Activated CD4-positive, alpha-beta memory T cell treated with anti-CD3 and anti-CD28 coated beads, Interleukin-2, amount 10 ng/mL, durations not matched to agents 7 days and 5 days (primary cell): ENCODE measurements at regions not wholly inside any gene's neighbourhood (a gene's known extent, or its start where the extent isn't known, plus 50 kb on each side); places are given as distances from the start of the nearest gene placed in this dataset.

ENCODE experiments used
- CTCF ChIA-PET: fragments of 350-600 bp; sonication (Branson Sonifier 250); formaldehyde crosslinking; loops from one replicate; lab custom pipeline; 2021; ENCODE audit warnings: antibody characterized with exemption, inconsistent platforms; lab: Charles Lee
- POLR2A ChIA-PET: fragments of 350-600 bp; sonication (Branson Sonifier 250); formaldehyde crosslinking; loops from one replicate; lab custom pipeline; 2021; ENCODE audit warnings: antibody characterized with exemption; lab: Charles Lee
- DNase-seq: peaks from one replicate; pipeline ENCODE4 v3.0.0-alpha.2; 2020
- H3K27ac Mint-ChIP-seq: one replicate; pipeline ENCODE4 v1.8.0; 2021; ENCODE audit warnings: mild to moderate bottlenecking, mixed read lengths
- H3K27me3 Mint-ChIP-seq: one replicate; pipeline ENCODE4 v1.8.0; 2021; ENCODE audit warnings: mixed read lengths
- H3K36me3 Mint-ChIP-seq: one replicate; pipeline ENCODE4 v1.8.0; 2021; ENCODE audit warnings: low read depth, mixed read lengths
- H3K4me1 Mint-ChIP-seq: one replicate; pipeline ENCODE4 v1.8.0; 2021; ENCODE audit warnings: mixed read lengths
- H3K4me3 Mint-ChIP-seq: one replicate; pipeline ENCODE4 v1.8.0; 2021; ENCODE audit warnings: mild to moderate bottlenecking, mixed read lengths
- H3K9me3 Mint-ChIP-seq: one replicate; pipeline ENCODE4 v1.8.0; 2021; ENCODE audit warnings: mixed read lengths

- CTCF ChIA-PET = no interaction called here
- Mint-ChIP-seq H3K4me1 (no peaks in the 10 kb centered on the region), H3K9me3 (no peaks in the 10 kb centered on the region), H3K27me3 (no peaks in the 10 kb centered on the region), H3K4me3 (no peak overlapping the region), H3K36me3 (no peaks in the 10 kb centered on the region), H3K27ac (no peak overlapping the region)
- DNase-seq = no peak
- POLR2A ChIA-PET = no interaction called here
Measured at GRCh38 chr20:40467067-40467466, 222.0 kb downstream of the MAFB start.

GRCh38 chr20:40464731-40465208, 224.3 kb downstream of the MAFB start:
- no peaks in the 10 kb centered on the region for H3K4me1 Mint-ChIP-seq
- H3K36me3 Mint-ChIP-seq = no peaks in the 10 kb centered on the region
- no peak for DNase-seq
- H3K9me3 Mint-ChIP-seq = no peaks in the 10 kb centered on the region
- POLR2A ChIA-PET = no interaction called here
- no peak overlapping the region for H3K27ac Mint-ChIP-seq
- CTCF ChIA-PET = no interaction called here
- H3K4me3 Mint-ChIP-seq = no peak overlapping the region
- H3K27me3 Mint-ChIP-seq = peaks cover 2% of the 10 kb centered on the region

- peaks cover 2% of the 10 kb centered on the region for H3K27me3 Mint-ChIP-seq
- no peak for DNase-seq
- CTCF ChIA-PET = no interaction called here
- POLR2A ChIA-PET = no interaction called here
- H3K9me3 Mint-ChIP-seq = no peaks in the 10 kb centered on the region
- no peaks in the 10 kb centered on the region for H3K4me1 Mint-ChIP-seq
- no peaks in the 10 kb centered on the region for H3K36me3 Mint-ChIP-seq
- no peak overlapping the region for H3K4me3 Mint-ChIP-seq
- no peak overlapping the region for H3K27ac Mint-ChIP-seq
Measured at GRCh38 chr20:40463171-40463570, 225.9 kb downstream of the MAFB start.

- no peaks in the 10 kb centered on the region for H3K9me3 Mint-ChIP-seq
- DNase-seq = no peak
- ChIA-PET POLR2A (no interaction called here), CTCF (no interaction called here)
- H3K36me3 Mint-ChIP-seq = no peaks in the 10 kb centered on the region
- no peaks in the 10 kb centered on the region for H3K4me1 Mint-ChIP-seq
- H3K27me3 Mint-ChIP-seq = peaks cover 2% of the 10 kb centered on the region
- no peak overlapping the region for H3K27ac Mint-ChIP-seq
- no peak overlapping the region for H3K4me3 Mint-ChIP-seq
Measured at GRCh38 chr20:40462566-40462965, 226.5 kb downstream of the MAFB start.

GRCh38 chr20:40459299-40459698, 229.7 kb downstream of the MAFB start:
- CTCF ChIA-PET = no interaction called here
- POLR2A ChIA-PET = no interaction called here

GRCh38 chr20:40457404-40457803, 231.6 kb downstream of the MAFB start:
- CTCF ChIA-PET = no interaction called here
- Mint-ChIP-seq H3K9me3 (no peaks in the 10 kb centered on the region), H3K27ac (no peak overlapping the region), H3K4me1 (no peaks in the 10 kb centered on the region), H3K4me3 (no peak overlapping the region), H3K27me3 (peaks cover 2% of the 10 kb centered on the region), H3K36me3 (no peaks in the 10 kb centered on the region)
- POLR2A ChIA-PET = no interaction called here
- no peak for DNase-seq

More at GRCh38 chr20:40459299-40459698, 229.7 kb downstream of the MAFB start:
- no peaks in the 10 kb centered on the region for H3K36me3 Mint-ChIP-seq
- no peaks in the 10 kb centered on the region for H3K4me1 Mint-ChIP-seq
- no peak overlapping the region for H3K27ac Mint-ChIP-seq
- peaks cover 2% of the 10 kb centered on the region for H3K27me3 Mint-ChIP-seq
- H3K9me3 Mint-ChIP-seq = no peaks in the 10 kb centered on the region
- H3K4me3 Mint-ChIP-seq = no peak overlapping the region
- no peak for DNase-seq

- no peak for DNase-seq
- no peaks in the 10 kb centered on the region for H3K36me3 Mint-ChIP-seq
- no peaks in the 10 kb centered on the region for H3K9me3 Mint-ChIP-seq
- POLR2A ChIA-PET = no interaction called here
- H3K27ac Mint-ChIP-seq = no peak overlapping the region
- H3K4me1 Mint-ChIP-seq = no peaks in the 10 kb centered on the region
- no peak overlapping the region for H3K4me3 Mint-ChIP-seq
- H3K27me3 Mint-ChIP-seq = no peaks in the 10 kb centered on the region
- CTCF ChIA-PET = no interaction called here
Measured at GRCh38 chr20:40452758-40453157, 236.3 kb downstream of the MAFB start.

- Mint-ChIP-seq H3K9me3 (no peaks in the 10 kb centered on the region), H3K27me3 (no peaks in the 10 kb centered on the region), H3K4me1 (no peaks in the 10 kb centered on the region), H3K4me3 (no peak overlapping the region), H3K36me3 (no peaks in the 10 kb centered on the region), H3K27ac (no peak overlapping the region)
- DNase-seq = no peak
- ChIA-PET CTCF (no interaction called here), POLR2A (no interaction called here)
Measured at GRCh38 chr20:40451552-40451951, 237.5 kb downstream of the MAFB start.

GRCh38 chr20:40449974-40450616, 238.9 kb downstream of the MAFB start:
- ChIA-PET CTCF (no interaction called here), POLR2A (no interaction called here)
- Mint-ChIP-seq H3K27me3 (no peaks in the 10 kb centered on the region), H3K27ac (no peak overlapping the region), H3K4me3 (no peak overlapping the region), H3K36me3 (no peaks in the 10 kb centered on the region), H3K9me3 (no peaks in the 10 kb centered on the region), H3K4me1 (no peaks in the 10 kb centered on the region)
- no peak for DNase-seq

GRCh38 chr20:40449144-40449690, 239.8 kb downstream of the MAFB start:
- Mint-ChIP-seq H3K27ac (no peak overlapping the region), H3K9me3 (no peaks in the 10 kb centered on the region), H3K27me3 (no peaks in the 10 kb centered on the region), H3K36me3 (no peaks in the 10 kb centered on the region), H3K4me3 (no peak overlapping the region), H3K4me1 (no peaks in the 10 kb centered on the region)
- no peak for DNase-seq
- ChIA-PET CTCF (no interaction called here), POLR2A (no interaction called here)

GRCh38 chr20:40446888-40447287, 242.1 kb downstream of the MAFB start:
- H3K4me3 Mint-ChIP-seq = no peak overlapping the region
- H3K27me3 Mint-ChIP-seq = no peaks in the 10 kb centered on the region

GRCh38 chr20:40444516-40444915, 244.5 kb downstream of the MAFB start:
- no peaks in the 10 kb centered on the region for H3K4me1 Mint-ChIP-seq
- H3K36me3 Mint-ChIP-seq = no peaks in the 10 kb centered on the region
- no peak overlapping the region for H3K4me3 Mint-ChIP-seq
- H3K27ac Mint-ChIP-seq = no peak overlapping the region
- POLR2A ChIA-PET = no interaction called here
- CTCF ChIA-PET = no interaction called here
- H3K27me3 Mint-ChIP-seq = no peaks in the 10 kb centered on the region
- DNase-seq = no peak
- H3K9me3 Mint-ChIP-seq = no peaks in the 10 kb centered on the region

More at GRCh38 chr20:40446888-40447287, 242.1 kb downstream of the MAFB start:
- CTCF ChIA-PET = no interaction called here
- H3K36me3 Mint-ChIP-seq = no peaks in the 10 kb centered on the region
- H3K4me1 Mint-ChIP-seq = no peaks in the 10 kb centered on the region
- no peak overlapping the region for H3K27ac Mint-ChIP-seq
- no peaks in the 10 kb centered on the region for H3K9me3 Mint-ChIP-seq
- DNase-seq = no peak
- POLR2A ChIA-PET = no interaction called here

- Mint-ChIP-seq H3K4me1 (no peaks in the 10 kb centered on the region), H3K27ac (no peak overlapping the region), H3K27me3 (no peaks in the 10 kb centered on the region), H3K36me3 (no peaks in the 10 kb centered on the region), H3K9me3 (no peaks in the 10 kb centered on the region), H3K4me3 (no peak overlapping the region)
- ChIA-PET CTCF (no interaction called here), POLR2A (no interaction called here)
- no peak for DNase-seq
Measured at GRCh38 chr20:40443753-40444152, 245.3 kb downstream of the MAFB start.
